Mammary epithelial cell (primary cell): ENCODE measurements at regions not wholly inside any gene's neighbourhood (a gene's known extent, or its start where the extent isn't known, plus 50 kb on each side); places are given as distances from the start of the nearest gene placed in this dataset.

Experiments used
- EZH2 ChIP-seq: IDR thresholded peaks from 2 replicates; pipeline ENCODE4 v1.6.1; 2012; ENCODE audit warnings: low read length, inconsistent platforms, borderline replicate concordance
- TF ChIP-seq, protein P1 (sequence below), 2 donors: IDR thresholded peaks in 1 of 2; conservative IDR thresholded peaks in 1 of 2; 2 replicates each; pipeline ENCODE4 v1.5.1; 2011 to 2012; ENCODE audit warnings: inconsistent platforms in 2 of 2, low read length in 2 of 2, mild to moderate bottlenecking in 2 of 2, control low read depth in 1 of 2, low read depth in 1 of 2; ENCODE audit not compliant: insufficient read depth in 1 of 2; ENCODE audit errors: extremely low read depth in 1 of 2

DNA sequence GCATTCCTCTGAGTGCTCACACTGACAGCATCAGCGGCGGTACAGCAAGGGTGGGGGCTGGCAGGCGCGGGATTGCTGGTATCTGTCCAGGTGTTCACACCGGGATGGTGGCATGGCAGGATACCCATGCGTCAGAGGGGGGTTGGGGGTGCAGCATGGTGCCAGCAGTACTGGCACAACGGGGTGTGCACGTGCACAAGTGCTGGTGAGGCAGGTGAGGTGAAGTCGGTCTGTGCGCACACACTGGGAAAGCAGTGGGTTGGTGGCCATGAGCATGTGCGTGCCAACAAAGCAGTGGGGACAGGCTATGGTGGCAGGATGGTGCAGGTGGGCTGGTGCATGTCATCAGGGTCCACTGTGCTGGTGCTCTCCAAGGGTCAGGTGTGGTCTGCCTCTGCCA is 819.6 kb upstream of the EDIL3 start:
- TF ChIP-seq, protein P1, sequence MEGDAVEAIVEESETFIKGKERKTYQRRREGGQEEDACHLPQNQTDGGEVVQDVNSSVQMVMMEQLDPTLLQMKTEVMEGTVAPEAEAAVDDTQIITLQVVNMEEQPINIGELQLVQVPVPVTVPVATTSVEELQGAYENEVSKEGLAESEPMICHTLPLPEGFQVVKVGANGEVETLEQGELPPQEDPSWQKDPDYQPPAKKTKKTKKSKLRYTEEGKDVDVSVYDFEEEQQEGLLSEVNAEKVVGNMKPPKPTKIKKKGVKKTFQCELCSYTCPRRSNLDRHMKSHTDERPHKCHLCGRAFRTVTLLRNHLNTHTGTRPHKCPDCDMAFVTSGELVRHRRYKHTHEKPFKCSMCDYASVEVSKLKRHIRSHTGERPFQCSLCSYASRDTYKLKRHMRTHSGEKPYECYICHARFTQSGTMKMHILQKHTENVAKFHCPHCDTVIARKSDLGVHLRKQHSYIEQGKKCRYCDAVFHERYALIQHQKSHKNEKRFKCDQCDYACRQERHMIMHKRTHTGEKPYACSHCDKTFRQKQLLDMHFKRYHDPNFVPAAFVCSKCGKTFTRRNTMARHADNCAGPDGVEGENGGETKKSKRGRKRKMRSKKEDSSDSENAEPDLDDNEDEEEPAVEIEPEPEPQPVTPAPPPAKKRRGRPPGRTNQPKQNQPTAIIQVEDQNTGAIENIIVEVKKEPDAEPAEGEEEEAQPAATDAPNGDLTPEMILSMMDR (conservative IDR thresholded peaks at IDR 0.05 in 1 of 2, IDR thresholded peaks at IDR 0.05 in 1 of 2; ENCODE audit: extremely low read depth in 1 of 2, insufficient read depth in 1 of 2, low read depth in 1 of 2, low read length in 2 of 2), result no peak
- TF ChIP-seq EZH2, result no peak
